Adrenal gland (tissue), 9 donors: ENCODE measurements at regions not wholly inside any gene's neighbourhood (a gene's known extent, or its start where the extent isn't known, plus 50 kb on each side); places are given as distances from the start of the nearest gene placed in this dataset.

Source experiments
- DNase-seq, 7 donors: peaks; one replicate each; pipeline ENCODE4 v3.0.0-alpha.2; 2019 to 2020
- H3K27ac ChIP-seq, 5 donors: fragments of 200-600 bp; sonication (generic) in 4 of 5; 1 replicate in 3 of 5; 2 replicates in 2 of 5; pipeline versions ENCODE4 v1.5.1 to v1.8.0; 2016 to 2020; ENCODE audit warnings: mild to moderate bottlenecking in 1 of 5
- H3K27me3 ChIP-seq: fragments of 200-600 bp; 2 replicates; pipeline ENCODE4 v1.8.0; 2021
- H3K36me3 ChIP-seq, 2 donors: fragments of 200-600 bp; replicated peaks in 1 of 2; 1 replicate in 1 of 2; 2 replicates in 1 of 2; pipeline versions ENCODE4 v1.5.1 to v1.8.0; 2018 to 2022
- H3K4me1 ChIP-seq, 2 donors: fragments of 200-600 bp; replicated peaks in 1 of 2; 1 replicate in 1 of 2; 2 replicates in 1 of 2; pipeline versions ENCODE4 v1.5.1 to v1.8.0; 2018 to 2021
- H3K4me3 ChIP-seq, 4 donors: fragments of 200-600 bp; sonication (generic) in 3 of 4; one replicate each; pipeline ENCODE4 v1.5.1; 2016 to 2018
- H3K9me3 ChIP-seq, 3 donors: fragments of 200-600 bp; sonication (generic) in 1 of 3; replicated peaks in 1 of 3; 1 replicate in 2 of 3; 2 replicates in 1 of 3; pipeline versions ENCODE4 v1.5.1 to v1.8.0; 2016 to 2021
- POLR2A ChIP-seq, 2 donors: fragments of 450-650 bp; IDR thresholded peaks; one replicate each; pipeline ENCODE4 v1.6.1; 2017; ENCODE audit warnings: antibody characterized with exemption in 2 of 2, mild to moderate bottlenecking in 2 of 2, moderate library complexity in 1 of 2
- WGBS, 4 donors: extraction: QIAGEN DNeasy Blood & Tissue Kit in 2 of 4; methylation state at CpG; one replicate each; pipeline versions ENCODE4 v1.1.5 to v1.1.7; 2013 to 2017; 5-methylcytosine and 5-hydroxymethylcytosine counted together
- intact Hi-C, 2 donors: fragments of 100-400 bp; cut with DNase I; formaldehyde crosslinking; loops; one replicate each; pipeline versions ENCODE4 v1.14.1 to v1.15.0; 2022 to 2023
- TF ChIP-seq, protein P1 (sequence below), 6 experiments: fragments of 450-650 bp in 4 of 6; fragments of 200-600 bp in 2 of 6; sonication (generic) in 1 of 6; IDR thresholded peaks; 1 replicate in 5 of 6; 2 replicates in 1 of 6; pipeline versions ENCODE4 v1.5.1 to v1.8.0; 2016 to 2021; ENCODE audit warnings: antibody characterized with exemption in 6 of 6, mild to moderate bottlenecking in 2 of 6, moderate library complexity in 1 of 6
- donor health status: healthy with polysubstance abuse.
- donor health status: Bipolar disorder and iron deficiency.
- donor health status: DM: yes; HTN: yes; CAD: no.
- donor health status: DM: no; HTN: no; CAD: no.
- donor health status: DM: no; HTN: no; CAD: no.

- intact Hi-C loops, result no loop called here
- TF ChIP-seq, protein P1, sequence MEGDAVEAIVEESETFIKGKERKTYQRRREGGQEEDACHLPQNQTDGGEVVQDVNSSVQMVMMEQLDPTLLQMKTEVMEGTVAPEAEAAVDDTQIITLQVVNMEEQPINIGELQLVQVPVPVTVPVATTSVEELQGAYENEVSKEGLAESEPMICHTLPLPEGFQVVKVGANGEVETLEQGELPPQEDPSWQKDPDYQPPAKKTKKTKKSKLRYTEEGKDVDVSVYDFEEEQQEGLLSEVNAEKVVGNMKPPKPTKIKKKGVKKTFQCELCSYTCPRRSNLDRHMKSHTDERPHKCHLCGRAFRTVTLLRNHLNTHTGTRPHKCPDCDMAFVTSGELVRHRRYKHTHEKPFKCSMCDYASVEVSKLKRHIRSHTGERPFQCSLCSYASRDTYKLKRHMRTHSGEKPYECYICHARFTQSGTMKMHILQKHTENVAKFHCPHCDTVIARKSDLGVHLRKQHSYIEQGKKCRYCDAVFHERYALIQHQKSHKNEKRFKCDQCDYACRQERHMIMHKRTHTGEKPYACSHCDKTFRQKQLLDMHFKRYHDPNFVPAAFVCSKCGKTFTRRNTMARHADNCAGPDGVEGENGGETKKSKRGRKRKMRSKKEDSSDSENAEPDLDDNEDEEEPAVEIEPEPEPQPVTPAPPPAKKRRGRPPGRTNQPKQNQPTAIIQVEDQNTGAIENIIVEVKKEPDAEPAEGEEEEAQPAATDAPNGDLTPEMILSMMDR (IDR thresholded peaks at IDR 0.05), result no peak
- no peak for TF ChIP-seq POLR2A (IDR thresholded peaks at IDR 0.05)
- WGBS, 4 donors, result 44 to 59% (median 57%) methylated on average over 5 of the region's 5 CpGs
- Histone ChIP-seq H3K4me1 (peaks cover 0 to 26% of the 10 kb centered on the region in 2 donors), H3K27me3 (no peaks in the 10 kb centered on the region), H3K36me3 (no peaks in the 10 kb centered on the region), H3K9me3 (no peaks in the 10 kb centered on the region), H3K27ac (peak overlapping the region in 3 of 5 donors; percentile 11 to 80 (median 64)), H3K4me3 (no peak overlapping the region)
- DNase-seq, result peak in 1 of 7 donors; percentile 8
Measured at GRCh38 chr4:123554801-123555232, 158.2 kb downstream of the SPRY1 start.

- DNase-seq, result peak; percentile 56 to 89 (median 80)
- TF ChIP-seq POLR2A (IDR thresholded peaks at IDR 0.05), result no peak
- TF ChIP-seq, protein P1 (IDR thresholded peaks at IDR 0.05), result no peak
- Histone ChIP-seq H3K27me3 (no peaks in the 10 kb centered on the region), H3K9me3 (no peaks in the 10 kb centered on the region), H3K4me1 (peaks cover 0 to 26% of the 10 kb centered on the region in 2 donors), H3K4me3 (no peak overlapping the region), H3K36me3 (no peaks in the 10 kb centered on the region), H3K27ac (peak overlapping the region in 4 of 5 donors; percentile 11 to 80 (median 49))
- 35 to 47% (median 41%) methylated on average over 8 to 9 of the region's 9 CpGs for WGBS, 4 donors
- intact Hi-C loops, result no loop called here
Measured at GRCh38 chr4:123555233-123555806, 158.7 kb downstream of the SPRY1 start.

DNA sequence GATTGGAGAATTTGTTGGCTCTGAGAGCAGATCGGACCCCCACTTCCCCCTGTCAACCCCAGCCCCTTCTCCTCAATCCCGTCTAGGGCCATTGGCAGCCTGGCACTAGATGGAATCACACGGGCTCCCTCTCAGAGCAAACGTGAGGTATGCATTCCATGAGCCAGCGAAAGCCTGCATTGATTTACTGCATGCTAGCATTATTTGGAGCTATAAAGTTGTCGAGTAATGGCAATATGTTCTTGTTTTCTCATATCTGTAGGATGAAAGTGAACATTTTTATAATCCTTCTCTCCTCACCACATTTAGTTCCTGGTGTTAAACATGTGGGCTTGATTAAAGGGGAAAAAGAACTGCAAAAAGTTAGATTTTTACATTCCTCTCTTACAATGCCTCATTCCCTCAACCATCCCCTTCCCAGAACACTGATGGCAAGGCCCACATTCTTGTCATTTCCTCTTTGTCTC is 159.2 kb downstream of the SPRY1 start:
- intact Hi-C loops, result no loop called here

DNA sequence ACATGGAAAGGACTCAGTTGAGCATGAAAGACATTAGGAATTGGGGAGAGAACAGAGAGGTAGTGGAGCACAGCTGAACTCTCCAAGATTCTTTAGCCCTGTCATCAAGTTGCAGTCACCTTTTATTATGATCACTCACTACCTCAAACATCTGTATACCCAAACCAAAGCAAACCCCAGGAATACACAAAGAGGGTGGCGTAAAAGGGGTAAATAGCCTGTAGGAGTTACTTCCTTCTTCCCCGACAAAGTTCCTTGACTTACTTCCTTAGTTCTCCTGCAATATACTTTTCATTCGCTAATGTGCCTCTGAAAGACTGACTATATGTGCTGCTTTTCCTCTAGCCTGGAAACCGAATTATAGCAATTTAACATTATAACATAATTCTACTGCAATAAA is 159.9 kb downstream of the SPRY1 start:
- no peaks in the 10 kb centered on the region for H3K9me3 ChIP-seq
- no peaks in the 10 kb centered on the region for H3K27me3 ChIP-seq
- intact Hi-C loops, result no loop called here
- H3K36me3 ChIP-seq, result no peaks in the 10 kb centered on the region
- WGBS, 4 donors, result 73 to 86% (median 83%) methylated on average over 4 of the region's 4 CpGs
- DNase-seq, result no peak
- TF ChIP-seq POLR2A (IDR thresholded peaks at IDR 0.05), result no peak
- TF ChIP-seq, protein P1 (IDR thresholded peaks at IDR 0.05), result no peak
- peak overlapping the region in 2 of 5 donors; percentile 30 to 80 for H3K27ac ChIP-seq
- no peak overlapping the region for H3K4me3 ChIP-seq
- H3K4me1 ChIP-seq, result peaks cover 0 to 26% of the 10 kb centered on the region in 2 donors

More for the DNA sequence above, 159.2 kb downstream of the SPRY1 start:
- H3K9me3 ChIP-seq, result no peaks in the 10 kb centered on the region
- peaks cover 0 to 26% of the 10 kb centered on the region in 2 donors for H3K4me1 ChIP-seq
- TF ChIP-seq POLR2A (IDR thresholded peaks at IDR 0.05), result no peak
- TF ChIP-seq, protein P1 (IDR thresholded peaks at IDR 0.05), result no peak
- DNase-seq, result no peak
- H3K4me3 ChIP-seq, result no peak overlapping the region
- H3K27ac ChIP-seq, result peak overlapping the region in 4 of 5 donors; percentile 11 to 80 (median 49)
- no peaks in the 10 kb centered on the region for H3K36me3 ChIP-seq
- no peaks in the 10 kb centered on the region for H3K27me3 ChIP-seq
- WGBS, 4 donors, result 57 to 67% (median 65%) methylated on average over 6 of the region's 6 CpGs
